HG03095 (cell line): ENCODE measurements at regions not wholly inside any gene's neighbourhood (a gene's known extent, or its start where the extent isn't known, plus 50 kb on each side); places are given as distances from the start of the nearest gene placed in this dataset.

Source experiments
- ATAC-seq: cut with Tn5 transposase; IDR thresholded peaks from one replicate; pipeline ENCODE4 v1.9.1; 2021; ENCODE audit warnings: moderate library complexity; ENCODE audit not compliant: unreplicated experiment

DNA sequence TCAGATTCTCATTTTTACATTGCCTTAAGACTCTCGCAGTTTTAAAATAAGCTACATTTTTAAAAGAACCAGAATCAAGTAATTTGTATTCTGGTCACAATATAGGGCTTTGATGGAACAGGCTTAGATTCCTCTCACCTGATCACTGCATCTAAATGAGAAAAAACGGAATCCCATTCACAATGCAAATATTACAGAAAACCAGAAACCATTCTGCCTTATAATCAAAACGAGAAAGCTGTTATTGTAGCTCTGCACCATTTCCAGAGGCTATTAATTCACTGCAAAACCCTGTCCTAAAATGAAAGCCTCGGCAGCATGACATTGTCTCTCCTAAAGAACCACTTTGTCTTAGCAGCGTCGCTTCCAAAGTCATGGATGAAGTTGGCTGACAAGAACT, 116.1 kb upstream of the ZNF366 start:
- ATAC-seq: no peak

DNA sequence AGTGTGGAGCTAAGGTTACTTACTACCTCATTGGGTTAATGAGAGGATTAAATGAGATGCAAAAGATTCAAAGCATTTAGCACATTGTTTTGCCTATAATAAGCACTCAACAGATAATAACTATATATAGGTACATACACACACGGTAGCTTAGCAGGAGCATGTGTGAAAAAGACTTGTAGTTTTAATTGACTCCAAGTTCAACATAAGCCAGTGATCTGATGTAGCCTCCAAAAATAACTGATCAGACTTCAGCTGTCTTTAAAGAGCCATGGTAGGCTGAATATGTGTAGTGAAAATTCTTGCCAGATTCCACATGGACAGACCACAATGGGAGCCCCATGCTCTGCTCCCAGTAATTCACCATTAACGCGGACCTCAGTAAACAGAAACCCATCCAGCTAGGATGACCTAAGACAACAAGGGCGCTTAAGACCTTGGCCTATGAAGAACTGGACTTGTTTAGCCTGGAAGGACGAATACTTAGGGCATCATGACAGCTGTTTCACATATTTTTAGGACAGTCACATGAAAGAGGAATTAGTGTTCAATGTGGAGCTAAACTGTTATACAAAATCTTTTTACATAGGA, 115.1 kb upstream of the ZNF366 start:
- ATAC-seq: no peak

DNA sequence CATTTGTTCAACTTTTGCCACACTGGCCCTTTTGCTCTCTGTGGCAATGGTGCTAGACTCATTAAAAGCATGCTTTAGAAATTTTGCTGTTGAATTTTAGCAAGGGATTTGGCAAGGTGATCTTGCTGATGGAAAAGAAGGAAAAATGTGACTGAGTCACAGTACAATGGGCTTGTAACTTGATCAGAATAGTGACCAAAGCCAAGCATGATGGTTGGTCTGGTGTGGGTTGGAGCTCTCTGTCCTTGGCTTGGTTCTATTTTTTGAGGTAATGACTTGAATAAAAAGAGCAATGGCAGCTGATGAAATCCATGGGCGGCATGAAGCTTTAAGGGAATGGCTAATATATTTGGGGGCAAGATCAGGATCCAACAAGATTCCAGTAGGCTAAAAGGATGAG, 114.4 kb upstream of the ZNF366 start:
- ATAC-seq: no peak

DNA sequence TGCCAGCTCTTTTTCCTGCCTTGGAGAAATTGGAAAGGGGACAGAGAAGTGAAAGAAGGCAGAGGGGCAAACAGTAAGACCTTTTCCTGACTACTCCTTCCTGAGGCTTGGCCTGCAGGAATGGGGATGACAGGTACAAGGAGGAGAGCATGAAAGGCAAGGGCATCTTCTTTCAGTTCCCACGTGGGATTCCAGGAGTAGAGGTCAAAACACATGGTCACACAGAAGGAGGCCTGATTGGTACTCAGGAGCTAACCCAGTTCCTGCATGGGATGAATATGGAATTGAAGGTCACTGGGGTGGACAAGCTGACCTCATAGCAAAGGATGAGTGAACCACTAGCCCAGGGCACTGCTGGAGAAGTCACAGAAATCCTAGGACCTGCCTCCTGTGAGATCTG, 112.5 kb upstream of the ZNF366 start:
- ATAC-seq: no peak

DNA sequence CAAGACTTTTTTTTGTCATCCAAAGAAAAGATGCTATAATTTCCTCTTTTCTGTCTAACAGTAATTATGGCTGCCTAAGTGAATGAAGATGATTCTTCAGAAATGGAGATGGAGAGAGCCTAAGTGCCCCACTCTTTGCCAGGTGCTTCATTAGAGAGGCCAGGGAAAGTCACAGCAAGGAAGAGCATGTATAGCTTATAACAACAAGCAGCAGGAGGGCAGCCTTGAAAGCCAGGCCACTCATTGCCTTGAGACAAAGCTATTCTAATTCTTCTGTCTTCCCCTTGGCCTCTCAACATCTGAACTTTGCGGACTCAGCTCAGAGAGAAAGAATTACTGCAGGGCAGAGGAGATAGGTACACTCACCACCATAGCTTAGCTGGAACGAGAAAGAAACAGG, 112.0 kb upstream of the ZNF366 start:
- no peak for ATAC-seq

DNA sequence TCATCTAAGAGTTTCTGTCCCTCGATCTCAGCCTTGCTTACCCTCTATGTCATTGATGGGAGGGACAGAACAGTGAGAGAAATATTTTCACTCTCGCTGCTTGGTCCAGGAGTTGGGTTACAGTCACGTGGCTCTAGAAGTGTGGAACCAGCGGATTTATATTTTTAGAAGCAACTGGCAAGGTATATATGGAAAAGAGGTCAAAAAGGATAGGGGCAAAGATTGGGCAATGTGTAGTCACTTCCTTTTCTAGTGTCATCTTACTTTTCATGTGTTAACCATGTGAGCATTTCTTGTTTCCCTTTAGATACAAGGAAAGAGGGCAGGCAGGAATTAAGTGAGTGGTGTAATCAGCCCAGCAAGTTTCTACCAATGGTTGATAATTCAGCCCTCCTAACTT, 111.5 kb upstream of the ZNF366 start:
- ATAC-seq: no peak

DNA sequence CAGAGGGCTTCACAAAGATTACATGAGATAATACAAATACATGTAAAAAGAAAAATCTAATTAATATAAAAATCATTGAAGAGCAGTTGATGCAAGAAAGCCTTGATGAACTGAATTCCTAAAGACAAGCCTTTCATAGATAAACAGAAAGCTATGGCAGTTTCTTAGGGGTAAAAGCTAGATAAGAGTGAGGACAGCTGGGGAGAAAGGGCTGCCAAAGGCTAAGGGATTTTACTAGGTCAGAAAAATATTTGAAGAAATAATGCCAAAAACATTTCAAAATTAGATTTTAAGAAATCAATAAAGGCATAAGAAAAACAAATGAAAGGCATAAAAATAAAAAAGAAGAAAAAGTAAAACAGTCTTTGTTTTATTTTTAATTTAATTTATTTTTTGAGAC, 107.9 kb upstream of the ZNF366 start:
- no peak for ATAC-seq

DNA sequence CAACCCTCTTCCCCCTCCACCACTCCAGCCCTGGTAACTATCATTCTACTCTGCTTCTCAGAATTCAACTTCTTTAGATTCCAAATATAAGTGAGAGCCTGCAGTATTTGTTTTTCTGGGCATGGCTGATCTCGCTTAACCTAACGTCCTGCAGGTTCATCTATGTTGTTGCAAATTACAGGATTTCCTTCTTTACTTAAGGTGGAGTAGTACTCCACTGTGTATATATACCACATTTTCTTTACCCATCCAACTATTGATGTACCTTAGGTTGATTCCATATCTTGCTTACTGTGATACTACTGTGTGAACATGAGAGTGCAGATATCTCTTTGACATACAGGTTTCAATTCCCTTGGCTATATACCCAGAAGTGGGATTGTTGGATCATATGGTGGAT, 106.3 kb upstream of the ZNF366 start:
- no peak for ATAC-seq

DNA sequence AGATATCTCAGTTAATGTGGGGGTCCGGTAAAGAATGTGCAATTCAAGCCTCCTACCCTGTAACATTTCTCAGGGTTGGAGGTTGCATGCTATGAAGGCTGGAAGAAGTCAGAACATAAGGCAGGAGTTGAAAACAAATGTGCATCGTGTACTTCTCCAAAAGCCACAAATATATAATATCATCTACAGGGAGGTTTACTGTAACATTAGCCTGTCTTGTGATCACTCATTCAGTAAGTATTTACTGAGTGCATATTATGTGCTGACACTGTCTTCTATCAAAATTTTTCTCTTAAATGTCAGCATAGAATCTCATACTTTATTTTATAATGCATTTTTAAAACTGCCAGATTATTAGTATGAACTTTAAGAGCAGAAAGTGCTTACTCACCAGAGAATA, 105.6 kb upstream of the ZNF366 start:
- no peak for ATAC-seq

DNA sequence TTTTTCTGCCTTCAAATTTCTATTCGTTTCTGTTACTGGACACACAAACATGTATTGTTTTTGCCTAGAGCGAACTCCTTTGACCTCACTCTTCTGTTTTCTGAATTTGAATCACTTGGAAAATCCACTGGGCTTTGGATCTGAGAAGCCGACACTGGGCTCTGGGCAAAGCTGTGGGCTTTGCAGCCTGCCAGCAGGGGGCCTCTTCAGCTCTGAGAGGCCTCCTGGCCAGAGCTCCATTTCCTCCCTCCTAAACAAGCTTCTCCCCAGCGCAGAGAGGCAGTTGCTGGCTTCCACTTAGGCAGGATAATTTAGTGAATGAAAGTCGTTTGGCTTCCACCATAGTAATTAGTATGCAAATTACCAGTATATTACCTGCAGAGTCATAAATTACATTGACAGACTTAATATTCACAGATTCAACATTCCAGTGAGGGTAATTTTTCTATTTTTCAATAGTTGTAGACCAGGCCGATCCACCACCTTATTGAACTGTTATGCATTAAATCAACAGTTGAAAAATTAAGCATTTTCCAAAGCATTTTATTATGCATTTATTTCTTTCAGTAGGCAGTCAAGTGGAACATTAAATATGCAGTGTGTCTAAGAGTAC, 104.0 kb upstream of the ZNF366 start:
- peak; percentile 80 for ATAC-seq

DNA sequence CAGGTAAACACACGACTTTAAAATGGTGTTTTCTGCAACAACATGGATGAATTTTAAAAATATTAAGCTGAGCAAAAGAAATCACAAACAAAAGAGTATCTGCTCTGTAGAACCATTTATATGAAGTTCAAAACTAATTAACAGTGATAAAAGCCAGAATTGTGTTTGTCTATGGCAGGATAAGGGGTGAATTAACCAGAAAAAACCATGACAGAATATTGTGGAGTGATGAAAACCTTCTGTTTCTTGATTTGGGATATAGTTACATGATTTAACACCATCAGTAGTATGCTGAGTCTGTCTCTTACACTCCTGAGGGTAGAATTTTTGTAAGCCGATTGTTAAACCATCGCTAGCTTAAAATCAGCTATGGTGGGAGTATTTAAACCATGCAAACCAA, 101.7 kb upstream of the ZNF366 start:
- no peak for ATAC-seq

DNA sequence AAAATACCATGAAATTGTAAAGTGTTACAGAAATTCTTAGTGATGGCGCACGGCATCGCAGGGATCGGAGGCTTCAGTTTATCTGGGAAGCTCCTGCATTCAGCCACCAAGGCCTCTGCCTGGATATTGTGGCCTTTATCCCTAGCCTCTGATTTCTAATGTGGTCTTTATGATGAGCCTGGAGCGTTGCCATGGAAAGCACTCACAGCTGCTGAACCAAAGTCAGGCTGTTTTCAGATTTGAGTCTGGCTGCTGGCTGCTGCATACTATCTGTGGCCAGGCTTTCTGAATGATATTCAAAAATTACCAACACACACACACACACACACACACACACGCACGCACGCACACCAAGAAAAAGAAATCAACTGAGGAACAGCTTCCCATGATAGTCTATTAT, 101.1 kb upstream of the ZNF366 start:
- ATAC-seq: no peak

DNA sequence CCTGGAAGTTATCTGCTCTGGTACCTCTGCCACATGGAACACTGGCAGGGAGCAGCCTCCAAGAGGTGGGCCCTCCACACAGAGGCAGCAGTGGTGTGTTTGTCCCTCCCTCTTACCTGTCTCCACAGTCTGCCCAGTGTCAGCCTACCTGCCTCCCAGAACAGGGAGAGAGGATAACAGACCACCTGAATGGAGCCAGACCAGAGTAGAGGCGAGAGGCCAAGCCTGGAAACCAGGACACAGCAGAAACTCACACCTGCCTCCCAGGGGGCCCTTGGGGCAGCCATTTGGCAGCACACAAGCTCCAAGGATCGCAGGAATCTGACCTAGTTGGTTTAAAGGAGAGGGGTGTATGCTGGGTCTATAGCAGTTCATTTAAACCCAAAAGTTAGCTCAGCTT, 100.2 kb upstream of the ZNF366 start:
- no peak for ATAC-seq

DNA sequence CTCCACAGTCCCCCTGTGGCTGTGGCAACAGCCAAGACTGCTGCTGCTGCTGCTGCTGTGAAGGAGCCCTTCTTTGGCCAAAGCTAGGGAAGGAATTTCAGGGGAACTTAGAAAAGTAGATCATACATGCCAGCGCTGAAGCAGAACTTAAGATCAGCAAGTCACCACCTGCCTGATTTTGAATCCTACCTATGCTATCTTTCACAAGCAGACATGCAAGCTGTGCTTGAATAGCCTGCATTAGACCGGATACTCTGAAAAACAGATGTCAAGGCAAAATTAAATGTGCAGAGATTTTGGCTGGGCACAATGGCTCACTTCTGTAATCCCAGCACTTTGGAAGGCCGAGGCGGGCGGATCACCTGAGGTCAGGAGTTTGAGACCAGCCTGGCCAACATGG, 99.3 kb upstream of the ZNF366 start:
- ATAC-seq: no peak

DNA sequence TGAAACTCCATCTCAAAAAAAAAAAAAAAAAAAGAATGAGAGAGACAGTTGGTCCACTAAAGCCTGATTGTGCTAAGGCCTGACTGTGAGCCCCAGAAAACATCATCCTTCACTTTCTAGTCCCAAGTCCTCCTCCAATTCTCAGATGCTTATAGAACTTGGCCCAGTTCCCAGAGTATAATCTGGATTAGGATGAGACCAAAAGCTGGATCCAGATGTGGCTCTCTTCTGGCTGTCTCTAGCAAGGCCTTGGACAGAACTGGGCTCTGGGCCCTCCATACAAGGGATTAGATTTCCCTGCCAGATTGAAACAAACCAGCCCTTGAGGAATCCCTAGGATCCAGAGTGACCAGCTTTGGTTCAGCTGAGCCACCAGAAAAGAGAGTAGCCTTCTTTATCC, 98.4 kb upstream of the ZNF366 start:
- ATAC-seq: no peak

DNA sequence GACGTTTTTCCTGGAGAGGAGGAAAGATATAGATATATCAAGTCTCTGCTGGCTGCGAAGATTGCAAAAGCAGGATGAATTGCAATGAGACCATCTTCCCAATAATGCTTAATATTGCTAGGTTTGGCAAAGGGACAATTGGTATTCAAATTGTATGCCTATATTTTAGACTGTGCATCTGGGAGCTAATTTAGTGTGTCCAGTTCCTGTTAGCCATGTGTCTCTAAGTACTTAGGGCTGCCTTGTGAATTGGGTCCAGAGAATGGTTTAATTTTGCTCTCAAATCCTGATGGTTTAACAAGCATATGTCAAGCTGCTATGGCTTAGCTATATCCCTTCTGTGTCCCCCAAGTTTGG, 97.6 kb upstream of the ZNF366 start:
- ATAC-seq: no peak

DNA sequence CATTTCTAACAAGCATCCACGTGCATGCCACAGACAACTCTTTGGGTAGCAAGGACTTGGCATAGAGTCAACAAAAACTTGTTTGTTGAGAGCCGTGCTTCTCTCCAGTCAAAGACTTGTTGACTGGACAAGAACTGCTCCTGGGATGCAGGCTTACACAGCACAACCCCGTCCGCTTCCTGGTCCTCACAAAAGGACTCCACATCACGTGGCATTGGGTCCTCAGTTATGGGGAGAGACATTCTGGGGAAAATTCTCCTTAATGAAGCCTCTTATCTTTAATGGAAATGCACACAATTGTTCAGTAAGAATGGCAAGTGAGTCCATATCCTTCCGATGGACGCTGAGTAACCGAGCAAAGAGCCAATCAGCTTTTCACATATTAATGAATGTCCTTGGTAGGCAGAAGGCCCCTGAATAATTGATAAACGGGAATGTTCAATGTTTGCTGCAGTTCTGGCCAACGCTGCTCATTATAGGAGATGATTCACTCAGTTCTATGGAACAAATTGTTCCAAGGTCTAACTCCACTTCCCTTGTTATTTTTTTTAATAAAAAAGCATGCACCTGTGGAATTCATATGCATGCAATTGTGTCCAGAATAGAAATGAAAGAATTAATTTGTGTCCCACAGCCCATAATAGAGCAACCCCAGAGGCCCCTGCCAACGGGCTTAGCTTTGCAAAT, 97.0 kb upstream of the ZNF366 start:
- no peak for ATAC-seq

DNA sequence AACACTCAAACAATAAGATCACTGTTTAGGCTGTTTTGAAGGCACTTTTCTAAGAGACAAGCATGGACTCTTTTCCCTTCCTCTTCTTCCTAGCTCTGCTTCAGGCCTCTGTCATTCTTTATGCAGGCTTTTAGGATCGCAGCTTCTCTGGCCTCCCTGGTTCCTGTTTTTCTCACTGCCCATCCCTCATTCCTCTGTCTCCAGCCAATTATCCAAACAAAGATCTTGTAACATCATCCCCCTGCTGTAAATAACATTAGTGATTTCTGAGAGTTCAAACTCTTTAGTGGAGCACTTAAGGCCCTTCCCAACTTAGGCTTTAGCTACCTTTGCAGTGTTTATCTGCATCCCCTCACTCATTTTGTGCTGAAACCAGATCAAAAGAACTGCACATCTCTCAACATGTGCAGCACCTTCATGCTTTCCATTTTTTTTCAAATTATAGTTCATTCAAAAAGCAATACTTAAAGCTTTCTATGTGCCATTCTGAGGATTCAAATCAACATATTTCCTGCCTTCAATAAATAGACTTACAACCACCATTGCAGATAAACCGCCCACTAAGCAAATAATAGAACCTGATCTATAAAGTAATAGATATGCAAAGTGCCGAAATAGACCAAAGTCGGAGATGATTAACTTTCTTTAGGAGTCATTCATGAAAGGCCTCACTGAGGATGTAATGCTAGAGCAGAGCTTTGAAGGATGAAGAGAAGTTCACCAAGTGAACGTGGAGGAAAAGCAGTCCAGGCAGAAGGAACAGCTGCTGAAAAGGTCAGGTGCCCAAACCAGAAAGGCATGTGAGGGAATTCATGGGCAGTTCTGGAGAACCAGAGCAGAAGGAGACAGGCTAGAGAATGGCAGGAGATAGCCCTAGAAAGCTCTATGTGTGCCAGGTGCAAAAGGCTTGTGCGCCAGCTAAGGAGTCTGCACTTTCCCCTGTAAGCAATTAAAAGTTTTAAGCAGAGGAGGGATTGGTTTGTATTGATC, 95.8 kb upstream of the ZNF366 start:
- no peak for ATAC-seq

DNA sequence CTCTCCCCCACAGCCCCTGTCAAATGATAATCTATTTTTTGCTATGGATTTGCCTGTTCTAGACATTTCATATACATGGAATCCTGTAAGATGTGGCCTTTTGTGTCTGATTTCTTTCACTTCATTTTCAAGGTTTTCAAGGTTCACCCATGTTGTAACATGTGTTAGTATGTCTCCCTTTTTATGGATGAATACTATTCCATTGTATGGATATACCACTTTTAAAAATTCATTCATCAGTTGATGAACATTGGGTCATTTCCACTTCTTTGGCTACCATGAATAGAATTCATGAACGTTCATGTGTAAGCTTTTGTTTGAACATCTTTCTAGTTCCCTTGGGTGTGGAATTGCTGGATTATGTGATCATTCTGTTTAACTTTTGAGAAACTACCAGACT, 94.7 kb upstream of the ZNF366 start:
- no peak for ATAC-seq

DNA sequence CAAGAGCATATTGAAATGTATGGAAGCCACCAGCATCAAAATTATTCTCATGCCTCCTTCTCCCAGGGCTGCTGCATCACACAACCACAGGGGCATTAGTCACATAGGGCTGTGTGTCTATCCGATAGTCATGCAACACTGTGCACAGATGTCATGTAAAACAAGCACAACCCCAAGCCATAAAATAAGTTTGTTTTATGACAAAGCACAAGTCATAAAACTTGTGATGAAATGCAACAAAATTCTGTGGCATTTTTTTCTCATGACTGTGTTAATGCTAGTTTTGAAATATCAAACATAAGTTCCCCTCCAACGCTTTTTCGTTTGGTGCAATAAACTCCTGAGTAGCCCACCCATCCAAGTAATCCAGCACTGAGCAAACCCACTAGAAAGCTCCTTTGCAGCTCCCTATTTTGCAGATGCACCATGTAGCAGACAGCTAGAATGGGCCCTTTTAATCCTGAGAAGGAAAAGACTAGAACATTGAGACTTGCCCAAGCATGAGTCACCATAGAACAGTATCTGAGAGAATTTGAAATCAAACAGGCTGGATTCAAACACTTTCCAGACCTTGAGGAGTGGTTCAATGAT, 93.3 kb upstream of the ZNF366 start:
- no peak for ATAC-seq
